HG03280 (cell line): ENCODE measurements at regions not wholly inside any gene's neighbourhood (a gene's known extent, or its start where the extent isn't known, plus 50 kb on each side); places are given as distances from the start of the nearest gene placed in this dataset.
"Not testable (repeated sequence)": the region's sequence is repeated elsewhere in the genome, so short reads cannot be mapped to it uniquely, and the experiment has no call there.

ENCODE experiments used
- ATAC-seq: cut with Tn5 transposase; IDR thresholded peaks from one replicate; pipeline ENCODE4 v1.9.1; 2021; ENCODE audit warnings: mild to moderate bottlenecking, moderate library complexity; ENCODE audit not compliant: unreplicated experiment

DNA sequence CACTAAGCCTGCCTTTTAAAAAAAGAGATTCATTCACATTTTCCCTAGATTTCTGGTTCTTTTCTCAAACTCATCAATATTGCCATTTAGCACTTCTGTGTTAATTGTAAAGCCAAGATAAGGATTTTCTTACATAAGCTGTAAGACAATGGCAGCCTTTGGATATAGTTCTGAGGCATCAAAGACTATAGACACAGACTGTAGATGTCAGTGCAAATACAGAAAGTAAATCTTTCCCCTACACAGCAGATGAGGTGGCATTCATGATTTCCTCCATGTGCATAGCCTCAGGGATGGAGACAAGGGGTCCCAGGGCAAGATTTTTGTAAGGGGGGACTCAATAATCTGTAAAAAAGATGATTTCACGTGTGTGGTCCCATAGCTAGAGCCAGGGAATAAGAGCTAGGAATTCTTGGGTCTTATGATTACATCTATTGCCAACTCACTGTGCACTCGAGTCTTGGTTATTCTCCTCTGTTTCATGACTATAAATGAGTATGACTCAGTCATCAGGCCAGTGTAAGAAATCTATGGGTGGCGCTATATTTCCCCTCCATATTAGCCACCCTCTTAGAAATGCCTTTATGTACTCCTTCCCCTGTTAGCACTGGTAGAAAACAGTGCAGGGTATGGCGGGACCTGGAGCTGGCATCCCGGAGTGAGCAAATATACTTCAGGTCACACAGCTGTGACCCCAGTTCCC, 207.5 kb downstream of the EXOC5 start:
- ATAC-seq: peak; percentile 11

DNA sequence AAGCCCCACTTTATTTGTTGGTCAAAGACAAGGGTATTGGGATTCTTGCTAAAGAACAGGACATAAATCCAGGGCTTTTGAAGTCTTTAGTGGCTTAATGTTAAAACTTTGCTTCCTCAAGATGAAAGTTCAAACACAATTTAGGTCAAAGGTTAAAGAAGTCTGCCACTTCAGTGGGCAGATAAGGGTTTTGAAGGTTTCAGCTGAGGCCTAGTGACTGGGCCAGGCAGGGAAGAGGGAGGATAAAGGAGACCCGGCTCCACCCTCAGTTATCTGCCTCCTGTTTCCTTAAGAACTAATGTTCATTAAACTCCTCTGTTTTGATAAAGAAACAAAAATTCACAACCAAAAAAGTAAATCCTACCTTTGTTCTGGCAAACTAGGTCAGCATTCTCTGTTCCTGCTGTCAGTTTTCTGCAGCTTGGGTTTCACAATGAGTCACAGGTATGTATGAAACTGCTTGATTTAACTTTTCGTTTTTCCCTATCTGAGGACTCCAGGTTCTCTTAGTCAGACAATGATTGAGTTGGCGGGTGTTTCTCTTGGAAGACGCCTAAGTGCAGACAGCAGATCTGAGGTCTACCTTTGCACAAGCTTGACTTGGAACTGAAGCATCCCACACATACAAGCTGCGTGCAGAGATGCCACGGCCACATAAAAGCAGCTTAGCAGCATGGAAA, 208.3 kb downstream of the EXOC5 start:
- peak; percentile 91 for ATAC-seq

DNA sequence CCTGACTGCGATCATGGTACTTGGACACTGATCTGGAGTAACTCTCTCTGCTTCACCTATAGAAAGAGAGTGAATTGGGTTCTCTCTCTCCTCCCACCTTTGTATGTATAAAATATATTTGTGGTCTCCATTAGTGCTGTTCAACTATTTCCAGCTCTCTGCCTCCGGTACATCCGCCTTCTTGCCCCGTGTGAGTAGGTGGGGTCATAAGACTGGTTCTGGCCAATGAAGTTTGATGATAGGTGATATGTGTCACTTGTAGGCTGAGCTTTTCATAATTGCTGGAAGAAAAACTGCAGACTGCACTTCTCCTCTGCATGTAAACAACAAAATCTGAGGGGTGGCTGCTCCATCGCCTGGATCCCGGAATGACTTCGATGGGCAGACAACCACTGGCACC, 210.4 kb downstream of the EXOC5 start:
- no peak for ATAC-seq

DNA sequence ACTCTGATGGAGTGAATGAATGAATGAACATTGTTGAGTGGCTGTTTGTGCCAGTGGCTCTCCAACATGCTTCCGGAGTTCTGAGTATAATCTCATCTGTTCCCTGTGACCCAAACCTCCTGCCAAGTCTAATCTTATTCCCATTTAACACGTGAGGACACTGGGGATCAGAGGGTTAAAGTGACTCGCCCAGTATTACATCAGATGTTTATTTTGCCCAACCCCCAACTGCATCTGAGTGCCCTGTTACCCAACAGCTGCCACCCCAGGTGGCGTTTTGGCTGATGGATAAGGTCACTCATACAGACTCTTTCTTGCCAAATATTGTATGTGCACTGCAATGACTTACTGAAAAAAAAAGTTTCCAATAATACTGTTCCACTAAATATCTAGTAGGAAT, 210.9 kb downstream of the EXOC5 start:
- ATAC-seq: no peak

DNA sequence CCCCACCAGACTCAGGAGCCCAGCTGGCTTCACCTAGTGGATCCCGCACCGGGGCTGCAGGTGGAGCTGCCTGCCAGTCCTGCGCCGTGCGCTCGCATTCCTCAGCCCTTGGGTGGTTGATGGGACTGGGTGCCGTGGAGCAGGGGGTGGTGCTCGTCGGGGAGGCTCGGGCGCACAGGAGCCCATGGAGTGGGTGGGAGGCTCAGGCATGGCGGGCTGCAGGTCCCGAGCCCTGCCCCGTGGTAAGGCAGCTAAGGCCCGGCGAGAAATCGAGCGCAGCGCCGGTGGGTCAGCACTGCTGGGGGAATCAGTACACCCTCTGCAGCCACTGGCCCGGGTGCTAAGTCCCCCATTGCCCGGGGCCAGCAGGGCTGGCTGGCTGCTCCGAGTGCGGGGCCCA, 212.2 kb downstream of the EXOC5 start:
- not testable (repeated sequence) for ATAC-seq

DNA sequence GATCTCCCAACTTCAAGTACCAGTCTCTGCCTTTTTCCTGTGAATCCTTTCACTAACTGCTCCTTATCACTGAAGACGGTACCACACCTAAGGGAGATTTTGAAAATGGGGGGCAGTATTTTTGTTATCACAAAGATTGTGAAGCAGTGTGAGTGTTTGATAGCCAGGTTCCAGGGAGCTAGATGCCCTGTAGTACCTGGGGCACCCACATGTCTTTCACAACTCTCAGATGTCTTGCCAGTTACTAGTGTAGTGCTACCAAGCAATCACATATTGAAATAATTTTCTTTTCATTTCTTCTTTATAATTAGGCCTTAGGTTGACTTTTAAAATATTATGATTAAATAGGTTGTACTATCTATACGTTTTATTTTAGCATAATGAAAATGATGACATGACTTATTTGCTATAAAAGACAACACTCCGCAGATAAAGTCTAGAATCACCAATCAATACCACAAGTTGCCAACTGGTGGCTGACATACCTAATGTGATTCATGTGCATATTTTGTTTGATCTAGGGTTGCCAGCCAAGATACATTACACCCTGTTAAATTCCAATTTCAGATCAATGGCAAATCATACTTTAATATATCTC, 215.9 kb downstream of the EXOC5 start:
- ATAC-seq: no peak

DNA sequence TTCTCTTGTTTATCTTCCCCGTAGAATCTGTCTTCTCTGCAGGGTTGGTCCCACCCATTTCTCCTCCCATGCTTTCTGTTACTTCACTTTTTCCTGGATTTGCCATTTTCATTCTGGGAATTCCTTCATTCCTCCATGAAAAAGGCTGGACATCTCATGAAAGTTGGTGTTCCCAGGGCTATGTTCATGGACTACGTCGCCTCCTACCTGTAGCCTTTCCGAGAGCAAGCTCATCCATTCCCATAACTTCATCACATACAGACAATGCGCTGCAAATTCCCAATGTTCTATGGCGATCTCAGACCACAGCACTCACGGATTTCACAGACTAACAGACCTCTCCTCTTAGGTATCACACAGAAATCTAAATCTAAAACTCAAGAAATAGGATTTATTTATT, 217.1 kb downstream of the EXOC5 start:
- ATAC-seq: no peak

DNA sequence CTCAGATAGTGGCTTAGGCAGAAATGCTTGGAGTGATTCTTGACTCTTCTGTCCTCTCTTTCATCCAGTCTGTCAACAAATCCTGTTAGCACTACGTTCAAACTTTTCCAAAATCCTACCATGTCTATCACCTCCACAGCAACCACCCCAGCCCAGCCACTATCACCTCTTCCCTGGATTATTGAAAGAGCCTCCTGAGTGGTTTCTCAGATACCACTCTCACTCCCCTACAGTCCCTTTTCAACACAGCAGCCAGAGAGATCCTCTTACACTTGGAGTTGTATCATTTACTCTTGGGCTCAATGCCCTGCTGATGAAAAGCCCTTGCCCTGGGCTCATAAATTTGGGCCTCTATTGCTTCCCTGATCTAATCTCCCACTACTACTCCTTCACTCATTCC, 218.9 kb downstream of the EXOC5 start:
- no peak for ATAC-seq

DNA sequence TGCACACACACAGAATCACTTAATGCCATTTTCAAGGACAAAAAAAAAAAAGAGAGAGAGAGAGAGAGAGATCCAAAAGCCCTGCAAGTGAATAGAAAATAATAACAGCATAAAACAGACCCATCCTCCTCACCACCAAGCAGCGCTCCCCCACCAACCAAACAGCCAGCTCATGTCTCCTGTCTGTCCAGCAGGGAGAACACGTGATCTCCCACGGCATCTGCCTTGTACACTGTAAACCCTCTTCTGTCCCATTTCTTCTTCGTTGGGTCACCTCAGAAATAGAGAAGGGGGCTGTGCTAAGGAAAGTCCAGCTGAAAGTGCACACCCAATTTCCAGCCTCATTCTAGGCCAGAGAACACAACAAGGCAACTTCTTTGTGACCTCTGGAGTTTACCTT, 222.5 kb downstream of the EXOC5 start:
- ATAC-seq: no peak

DNA sequence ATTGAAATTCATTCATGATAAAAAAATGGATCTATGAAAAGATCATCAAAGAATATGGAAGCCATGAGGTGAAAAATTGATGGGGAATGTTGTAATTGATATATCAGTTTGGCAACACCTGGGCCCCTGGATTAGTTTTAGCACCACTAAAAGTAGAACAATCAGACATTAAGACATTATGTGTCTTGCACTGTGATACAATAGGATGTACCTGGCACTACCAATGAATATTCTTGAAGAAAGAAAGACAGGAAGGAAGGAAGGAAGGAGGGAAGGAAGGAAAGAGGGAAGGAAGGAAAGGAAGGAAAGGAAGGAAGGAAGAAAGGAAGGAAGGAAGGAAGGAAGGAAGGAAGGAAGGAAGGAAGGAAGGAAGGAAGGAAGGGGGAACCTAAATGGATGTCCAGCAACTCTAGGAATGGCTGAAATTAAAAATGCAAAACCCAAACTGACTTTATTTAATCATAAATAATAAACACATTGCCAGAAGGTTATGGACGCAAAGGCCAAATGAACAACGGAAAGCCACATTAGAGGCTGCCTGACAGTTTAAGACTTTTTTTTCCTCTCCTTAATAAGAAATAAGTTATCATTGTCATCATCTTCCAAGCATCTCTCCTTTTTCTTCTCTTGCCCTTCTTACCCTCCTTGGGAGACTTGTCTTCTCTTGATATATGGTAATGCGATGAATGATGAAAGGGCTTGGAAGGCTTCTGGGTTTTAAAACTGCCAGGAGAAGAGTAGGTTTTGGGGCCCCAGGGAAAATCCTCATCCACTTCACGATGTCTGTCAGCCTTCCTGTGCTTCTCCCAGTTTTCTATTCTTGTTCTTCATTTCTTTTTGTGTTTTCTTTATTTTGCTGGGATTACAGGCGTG, 224.4 kb downstream of the EXOC5 start:
- not testable (repeated sequence) for ATAC-seq

DNA sequence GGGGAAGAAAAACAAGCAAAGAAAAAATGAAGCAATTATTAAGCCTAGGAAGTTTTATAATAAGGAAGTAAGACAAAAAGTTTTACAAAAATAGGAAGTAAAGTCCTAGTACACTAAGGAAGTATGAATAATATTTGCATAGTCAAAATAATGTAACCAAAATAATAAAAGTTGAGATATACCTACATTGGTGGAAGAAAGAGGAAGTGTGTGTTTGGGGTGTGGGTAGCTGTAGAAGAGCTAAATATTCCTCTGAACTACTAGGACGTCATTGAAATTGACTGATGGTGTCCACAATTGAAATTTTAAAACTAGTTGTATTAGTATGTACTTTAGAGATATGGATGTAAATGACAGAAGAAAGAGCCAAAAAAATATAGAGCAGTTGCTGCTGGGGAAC, 228.4 kb upstream of the OTX2 start:
- no peak for ATAC-seq

DNA sequence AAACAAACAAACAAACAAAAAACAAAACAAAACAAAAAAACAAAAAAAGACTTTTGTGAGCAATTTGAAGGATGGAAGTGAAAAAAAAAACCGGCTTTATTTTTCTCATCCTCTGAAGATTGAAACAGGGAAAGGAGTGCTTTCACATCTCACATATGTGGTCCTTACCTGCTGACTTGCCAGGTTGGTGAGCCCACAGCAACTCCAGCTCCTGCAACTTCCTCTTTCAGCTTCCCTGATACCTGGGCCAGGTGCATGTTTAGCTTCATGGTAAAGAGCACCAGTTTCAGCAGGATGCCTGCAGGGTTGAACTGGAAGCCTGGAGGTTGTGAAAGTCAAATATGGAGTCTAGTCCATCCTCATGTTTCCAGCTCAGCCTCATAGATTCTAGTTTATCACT, 221.2 kb upstream of the OTX2 start:
- no peak for ATAC-seq

DNA sequence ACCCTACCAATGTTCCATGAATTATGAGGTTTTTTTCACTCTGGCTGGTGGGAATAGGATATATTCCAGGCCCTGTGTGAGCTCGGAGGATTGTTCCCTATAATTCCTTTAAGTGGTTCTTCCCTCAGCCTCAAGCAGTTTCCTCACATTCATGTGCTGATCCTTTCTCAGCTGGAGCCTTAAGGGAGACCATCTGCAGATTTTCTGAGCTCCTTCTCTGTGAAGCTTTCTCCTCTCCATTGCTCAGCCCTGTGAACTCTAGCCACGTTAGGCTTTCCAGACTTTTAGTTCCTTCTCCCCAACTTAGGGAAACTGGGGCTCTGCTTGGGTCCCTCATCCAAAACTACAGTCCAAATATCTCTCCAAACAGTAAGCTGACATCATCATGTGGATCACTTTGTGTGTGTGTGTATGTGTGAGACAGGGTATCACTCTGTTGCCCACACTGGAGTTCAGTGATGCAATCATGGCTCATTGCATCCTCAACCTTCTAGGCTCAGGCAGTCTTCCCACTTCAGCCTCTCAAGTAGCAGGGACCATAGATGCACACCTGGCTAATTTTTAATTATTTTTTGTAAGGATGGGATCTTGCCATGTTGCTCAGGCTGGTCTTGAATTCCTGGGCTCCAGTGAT, 219.5 kb upstream of the OTX2 start:
- ATAC-seq: no peak

DNA sequence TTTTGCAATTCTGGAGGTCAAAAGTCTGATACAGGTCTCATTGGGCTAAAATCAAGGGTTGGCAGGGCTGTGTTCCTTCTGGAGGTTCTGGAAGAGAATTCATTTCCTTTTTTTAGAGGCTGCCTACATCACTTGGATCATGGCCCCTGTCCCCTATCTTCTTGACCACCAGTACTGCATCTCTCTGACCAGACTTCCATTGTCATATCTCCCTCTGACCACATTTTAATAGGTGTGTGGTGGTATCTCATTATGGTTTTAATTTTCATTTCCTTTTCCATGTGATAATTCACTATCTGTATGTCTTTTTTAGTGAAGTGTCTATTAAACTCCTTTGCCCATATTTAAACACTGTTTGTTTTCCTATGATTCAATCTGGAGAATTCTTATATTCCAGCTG, 215.2 kb upstream of the OTX2 start:
- no peak for ATAC-seq

DNA sequence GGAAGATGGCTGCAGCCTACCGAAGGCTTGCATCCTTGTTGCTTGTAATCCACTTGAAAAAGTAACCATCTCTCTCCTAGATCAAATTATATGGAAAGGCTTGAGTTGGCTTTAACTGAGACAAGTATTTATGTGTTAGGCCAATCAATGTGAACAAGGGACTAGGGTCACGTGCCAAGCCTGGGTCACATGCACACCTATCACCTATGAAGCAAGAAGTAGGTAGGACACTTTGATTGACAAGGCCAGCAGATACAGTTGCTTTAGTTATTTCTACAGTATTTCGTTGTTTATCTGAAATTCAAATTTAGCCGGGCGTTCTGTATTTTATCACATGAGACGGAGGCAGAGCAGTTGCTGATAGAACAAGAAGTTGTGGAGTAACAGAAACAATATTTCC, 212.3 kb upstream of the OTX2 start:
- ATAC-seq: no peak

DNA sequence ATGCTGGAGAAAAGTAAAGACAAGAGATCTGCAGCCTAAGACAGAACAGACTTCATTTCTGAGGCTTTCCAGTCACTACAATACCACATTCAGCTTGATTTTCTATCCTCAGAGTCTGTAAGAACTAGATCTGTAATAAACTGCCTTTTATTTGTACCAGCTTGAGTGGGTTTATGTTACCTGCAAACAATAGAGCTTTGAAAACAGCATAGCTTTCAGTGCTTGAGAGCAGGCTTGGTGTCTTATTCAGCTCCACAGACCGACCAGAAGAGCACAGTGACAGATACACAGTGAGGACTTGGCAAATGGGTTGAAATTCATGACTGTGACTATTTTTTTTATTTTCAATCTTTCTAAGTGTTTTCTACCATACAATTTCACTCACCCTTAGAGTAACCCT, 207.8 kb upstream of the OTX2 start:
- no peak for ATAC-seq

DNA sequence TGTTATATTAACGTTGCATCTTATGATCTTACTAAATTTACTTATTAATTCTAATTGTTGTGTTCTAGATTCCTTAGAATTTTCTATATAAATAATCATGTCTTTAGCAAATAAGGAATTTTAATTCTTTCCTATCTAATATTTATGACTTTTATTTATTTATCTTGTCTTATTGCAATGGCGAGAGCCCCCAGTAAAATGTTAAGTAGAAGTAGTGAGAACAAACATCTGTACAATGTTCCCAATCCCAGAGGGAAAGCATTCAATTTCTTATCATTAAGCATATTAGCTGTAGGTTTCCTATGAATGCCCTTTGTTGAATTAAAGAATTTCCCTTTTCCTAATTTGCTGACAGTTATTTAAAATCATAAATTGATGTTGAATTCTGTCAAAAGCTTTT, 203.7 kb upstream of the OTX2 start:
- ATAC-seq: no peak

DNA sequence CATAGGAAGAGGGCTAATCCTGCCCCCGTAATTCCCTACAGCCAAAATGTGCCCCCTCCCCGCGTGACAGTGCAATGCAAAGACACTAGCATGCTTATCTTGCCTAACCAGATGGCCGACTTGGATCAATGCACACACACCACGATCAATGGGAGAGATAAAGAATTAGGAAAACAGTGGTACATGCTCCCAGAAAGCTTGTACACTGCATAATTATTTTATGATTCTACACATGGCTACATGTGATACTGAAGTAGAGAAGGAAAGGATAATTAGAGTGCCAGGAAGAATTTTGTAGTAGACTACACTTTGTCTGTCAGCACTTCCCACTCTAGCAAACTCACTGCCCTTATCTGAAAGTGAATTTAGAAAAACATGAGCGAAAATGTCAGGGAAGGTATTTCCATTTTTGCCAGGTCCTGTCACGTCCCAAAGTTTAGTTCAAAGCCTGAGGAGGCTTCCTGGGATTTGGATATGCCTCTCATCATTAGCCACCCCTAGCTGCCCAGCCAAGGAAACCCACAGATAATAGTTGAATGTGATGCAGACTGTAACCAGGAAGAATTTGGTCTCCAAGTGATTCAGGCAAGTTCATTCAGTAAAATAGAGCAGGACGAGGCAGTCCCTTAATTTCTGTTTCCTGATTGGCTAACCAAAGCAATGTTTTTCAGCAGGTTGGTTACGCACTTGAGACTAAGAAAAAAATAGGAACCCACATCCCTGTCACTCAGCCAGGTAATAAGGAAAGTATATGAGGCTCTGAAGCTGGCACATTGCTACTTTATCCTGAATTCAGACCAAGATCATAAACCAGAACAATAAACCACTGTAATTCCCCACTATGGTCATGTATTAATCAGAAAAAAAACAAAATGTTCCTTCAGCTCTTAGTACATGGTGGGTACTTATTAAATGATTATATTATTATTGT, 199.6 kb upstream of the OTX2 start:
- no peak for ATAC-seq

DNA sequence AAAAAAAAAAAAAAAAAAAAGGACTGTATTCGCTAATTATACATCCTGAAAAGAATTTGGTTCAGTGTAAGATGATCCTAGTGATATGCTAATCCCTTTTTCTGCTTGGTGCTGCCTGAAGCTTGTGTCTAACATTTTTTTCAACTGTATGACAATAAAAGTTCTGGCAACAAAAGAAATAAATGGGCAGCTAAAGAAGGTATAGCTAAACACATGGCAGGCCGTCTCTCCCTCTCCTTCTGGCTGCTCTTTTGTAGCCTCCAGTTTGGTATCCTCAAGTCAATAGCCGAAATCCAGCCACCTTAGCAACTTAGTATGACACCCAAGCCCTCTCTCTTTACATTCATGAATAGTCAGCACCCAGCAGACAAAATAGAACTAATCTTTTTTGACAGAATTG, 198.3 kb upstream of the OTX2 start:
- ATAC-seq: no peak

DNA sequence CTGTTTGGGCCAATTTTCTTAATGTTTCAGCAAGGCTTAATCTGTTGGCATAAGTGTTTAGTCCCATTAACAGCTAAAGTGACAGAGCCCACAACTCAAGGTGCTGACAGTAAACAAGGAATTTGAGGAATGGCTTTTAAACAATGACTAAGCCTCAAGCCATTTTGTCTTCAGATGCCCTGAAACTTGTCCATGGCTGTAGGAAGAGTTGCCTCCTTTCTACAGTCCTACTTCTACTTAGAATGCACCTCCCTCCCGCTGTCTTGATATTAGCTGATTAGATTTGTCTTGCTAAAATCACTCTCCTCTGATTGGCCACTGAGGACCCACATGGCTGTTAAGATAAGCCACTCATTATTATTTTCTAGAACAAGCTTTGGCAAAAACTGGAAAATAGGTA, 188.4 kb upstream of the OTX2 start:
- ATAC-seq: no peak
